HepG2 (cell line): ENCODE measurements at regions not wholly inside any gene's neighbourhood (a gene's known extent, or its start where the extent isn't known, plus 50 kb on each side); places are given as distances from the start of the nearest gene placed in this dataset.

Experiments used
- ATAC-seq: fragments of 200-7000 bp; cut with Tn5 transposase; 3 replicates; pipeline ENCODE4 v1.9.1; 2020; ENCODE audit warnings: mild to moderate bottlenecking, moderate library complexity
- BruUV-seq: library from RNA; stranded (reverse); fragments of 400-500 nt; replicated peaks from 2 replicates; lab custom pipeline; 2021; lab: Mats Ljungman, UMichigan
- CTCF ChIA-PET: fragments of 300-600 bp; formaldehyde crosslinking; extraction: SDS; loops from one replicate; lab custom pipeline; 2021; ENCODE audit warnings: low total read pairs, inconsistent platforms, low intra/inter-chr PET ratio; lab: Yijun Ruan, JAX
- POLR2A ChIA-PET: fragments of 350-600 bp; sonication (Branson Sonifier 250); formaldehyde crosslinking; loops from one replicate; lab custom pipeline; 2020; ENCODE audit warnings: antibody characterized with exemption, inconsistent platforms; lab: Yijun Ruan, JAX
- DNase-seq: peaks from one replicate; pipeline ENCODE4 v3.0.0-alpha.2; 2015; ENCODE audit warnings: low spot score
- FAIRE-seq: peaks from 3 replicates; lab custom pipeline; 2011; peaks lifted over from hg19 to GRCh38; lab: Jason Lieb, UNC
- H2AFZ ChIP-seq: one replicate; pipeline ENCODE4 v1.6.1; 2011; ENCODE audit warnings: low read length, inconsistent platforms
- H3K27ac ChIP-seq: fragments of 300-600 bp; 3 replicates; pipeline ENCODE4 v1.8.0; 2011; ENCODE audit warnings: mixed run types, mild to moderate bottlenecking, mixed read lengths, low read length, inconsistent platforms; ENCODE audit not compliant: insufficient read depth; ENCODE audit errors: extremely low read length
- H3K27me3 ChIP-seq, 2 experiments: fragments of 200-600 bp in 1 of 2; 2 replicates in 1 of 2; 3 replicates in 1 of 2; pipeline versions ENCODE4 v1.6.0 to v1.8.0; 2011; ENCODE audit warnings: low read length in 2 of 2, mild to moderate bottlenecking in 2 of 2, moderate library complexity in 2 of 2, inconsistent platforms in 1 of 2; ENCODE audit not compliant: insufficient read depth in 2 of 2, control insufficient read depth in 1 of 2
- H3K36me3 ChIP-seq, 2 experiments: fragments of 200-600 bp in 1 of 2; replicated peaks in 1 of 2; 2 replicates in 1 of 2; 3 replicates in 1 of 2; pipeline versions ENCODE4 v1.5.1 to v1.8.0; 2011; ENCODE audit warnings: low read length in 2 of 2, inconsistent platforms in 1 of 2; ENCODE audit not compliant: insufficient read depth in 2 of 2, control insufficient read depth in 1 of 2
- H3K4me1 ChIP-seq: 2 replicates; pipeline ENCODE4 v1.5.1; 2012; ENCODE audit warnings: low read length, inconsistent platforms; ENCODE audit not compliant: insufficient read depth
- H3K4me2 ChIP-seq: 2 replicates; pipeline ENCODE4 v1.6.0; 2011; ENCODE audit warnings: low read depth, low read length, inconsistent platforms
- H3K4me3 ChIP-seq, 3 experiments: fragments of 200-600 bp in 1 of 3; sonication (generic), shearing (Covaris generic) in 1 of 3; replicated peaks in 1 of 3; 2 replicates each; pipeline ENCODE4 v1.5.1; 2011 to 2016; ENCODE audit warnings: low read length in 3 of 3, inconsistent platforms in 2 of 3, low read depth in 2 of 3, mild to moderate bottlenecking in 2 of 3, control low read depth in 1 of 3, mixed read lengths in 1 of 3; ENCODE audit not compliant: insufficient read depth in 1 of 3
- H3K79me2 ChIP-seq: one replicate; pipeline ENCODE4 v1.6.1; 2011; ENCODE audit warnings: low read length, inconsistent platforms; ENCODE audit not compliant: insufficient read depth
- H3K9ac ChIP-seq: 2 replicates; pipeline ENCODE4 v1.6.0; 2011; ENCODE audit warnings: mild to moderate bottlenecking, low read depth, low read length, inconsistent platforms; ENCODE audit not compliant: insufficient read depth
- H3K9me3 ChIP-seq: 2 replicates; pipeline ENCODE4 v1.5.1; 2012; ENCODE audit warnings: mild to moderate bottlenecking, low read length
- H4K20me1 ChIP-seq: 2 replicates; pipeline ENCODE4 v1.6.0; 2011; ENCODE audit warnings: inconsistent platforms, mild to moderate bottlenecking, low read length, moderate library complexity; ENCODE audit not compliant: insufficient read depth
- FOXA1 ChIP-seq, 2 experiments: fragments of 450-650 bp in 1 of 2; sonication (generic) in 1 of 2; formaldehyde crosslinking in 1 of 2; IDR thresholded peaks; 2 replicates each; pipeline versions ENCODE4 v1.4.0 to v1.6.1; 2016 to 2020; ENCODE audit warnings: missing genetic modification reagents in 1 of 2
- GLMP ChIP-seq: sonication (generic); formaldehyde crosslinking; IDR thresholded peaks from 2 replicates; pipeline ENCODE4 v1.9.0; 2021; ENCODE audit warnings: missing genetic modification reagents, mild to moderate bottlenecking, borderline replicate concordance
- HMGA1 ChIP-seq: sonication (generic); formaldehyde crosslinking; conservative IDR thresholded peaks from 2 replicates; pipeline ENCODE4 v1.4.0; 2020; ENCODE audit warnings: missing genetic modification reagents
- JUNB ChIP-seq: sonication (generic); formaldehyde crosslinking; IDR thresholded peaks from 2 replicates; pipeline ENCODE4 v1.8.0; 2022; ENCODE audit warnings: missing genetic modification reagents, mild to moderate bottlenecking, borderline replicate concordance
- RCOR2 ChIP-seq: IDR thresholded peaks from 2 replicates; pipeline ENCODE4 v1.6.1; 2016; ENCODE audit warnings: missing biosample characterization, missing genetic modification reagents
- SMARCC2 ChIP-seq: fragments of 450-650 bp; IDR thresholded peaks from 2 replicates; pipeline ENCODE4 v1.6.1; 2017; ENCODE audit warnings: antibody characterized with exemption, mild to moderate bottlenecking
- SMYD3 ChIP-seq: sonication (generic); formaldehyde crosslinking; IDR thresholded peaks from 2 replicates; pipeline ENCODE4 v1.8.1; 2023; ENCODE audit warnings: mild to moderate bottlenecking, missing genetic modification reagents
- TRIM24 ChIP-seq: sonication (generic); formaldehyde crosslinking; IDR thresholded peaks from 2 replicates; pipeline ENCODE4 v1.8.0; 2022; ENCODE audit warnings: mild to moderate bottlenecking, missing genetic modification reagents
- ZBED4 ChIP-seq: sonication (generic); formaldehyde crosslinking; IDR thresholded peaks from 2 replicates; pipeline ENCODE4 v1.4.0; 2020; ENCODE audit warnings: missing genetic modification reagents, borderline replicate concordance
- ZBTB37 ChIP-seq: sonication (generic); formaldehyde crosslinking; IDR thresholded peaks from 2 replicates; pipeline ENCODE4 v1.4.0; 2020; ENCODE audit warnings: mild to moderate bottlenecking, missing genetic modification reagents
- ZNF160 ChIP-seq: sonication (generic); formaldehyde crosslinking; IDR thresholded peaks from 2 replicates; pipeline ENCODE4 v1.8.0; 2022; ENCODE audit warnings: mild to moderate bottlenecking, inconsistent platforms, missing genetic modification reagents
- WGBS: methylation state at CpG from one replicate; pipeline ENCODE4 v1.1.6; 2017; ENCODE audit warnings: low lambda C conversion rate; 5-methylcytosine and 5-hydroxymethylcytosine counted together
- in situ Hi-C: cut with HindIII; loops from 2 replicates; pipeline ENCODE4 v1.10.0; 2017; ENCODE audit warnings: low pct_unique_long_range_greater_than_20kb; ENCODE audit not compliant: extremely low pct_ligation_motif_present
- intact Hi-C: fragments of 100-400 bp; cut with micrococcal nuclease; formaldehyde crosslinking; loops from one replicate; pipeline ENCODE4 v1.10.0; 2022; ENCODE audit not compliant: unreplicated experiment

GRCh38 chr19:57047743-57048142 lies 72.0 kb upstream of the USP29 start:
- ChIA-PET POLR2A (no interaction called here), CTCF (no interaction called here)
- ATAC-seq (no peak), FAIRE-seq (no peak), DNase-seq (no peak)
- no peaks in the 10 kb centered on the region for H3K4me1 ChIP-seq
- H3K9ac ChIP-seq = no peak overlapping the region
- no peaks in the 10 kb centered on the region for H3K79me2 ChIP-seq
- H3K27me3 ChIP-seq = peaks cover 0 to 9% of the 10 kb centered on the region in 2 experiments; a peak in 2 of 5 replicates
- TF ChIP-seq SMARCC2 (no peak), HMGA1 (no peak), RCOR2 (CRISPR knock-in tag) (no peak), FOXA1 (IDR thresholded peaks at IDR 0.05) (no peak), FOXA1 (CRISPR knock-in tag; IDR thresholded peaks at IDR 0.05) (no peak), ZNF160 (CRISPR knock-in tag) (no peak), JUNB (CRISPR knock-in tag) (no peak), SMYD3 (CRISPR knock-in tag) (no peak), ZBED4 (CRISPR knock-in tag) (no peak), TRIM24 (CRISPR knock-in tag) (no peak), ZBTB37 (CRISPR knock-in tag) (no peak), GLMP (CRISPR knock-in tag) (no peak)
- H3K4me2 ChIP-seq = no peak overlapping the region
- no peak overlapping the region for H3K27ac ChIP-seq
- in situ Hi-C loops (no loop called here), intact Hi-C loops (no loop called here)
- no peaks in the 10 kb centered on the region for H4K20me1 ChIP-seq
- 33% methylated on average over 3 of the region's 3 CpGs for WGBS
- no peaks in the 10 kb centered on the region; the same call in 1 of the 2 replicates for H3K9me3 ChIP-seq
- H3K36me3 ChIP-seq = no peaks in the 10 kb centered on the region
- no peak overlapping the region for H2AFZ ChIP-seq
- no TSS peak for BruUV-seq
- H3K4me3 ChIP-seq = no peak overlapping the region
